SK-N-SH treated with all-trans-retinoic acid at 6 μM for 48 hours (cell line): ENCODE measurements at regions not wholly inside any gene's neighbourhood (a gene's known extent, or its start where the extent isn't known, plus 50 kb on each side); places are given as distances from the start of the nearest gene placed in this dataset.

Experiments
- BACH2 ChIP-seq: fragments of 250-450 bp; sonication (Bioruptor Pico); IDR thresholded peaks from 2 replicates; pipeline ENCODE4 v1.9.0; 2021; ENCODE audit warnings: mild to moderate bottlenecking, borderline replicate concordance
- ESRRG ChIP-seq: fragments of 250-450 bp; sonication (Bioruptor Pico); IDR thresholded peaks from 2 replicates; pipeline ENCODE4 v1.6.1; 2021; ENCODE audit warnings: mild to moderate bottlenecking
- GLIS3 ChIP-seq: fragments of 250-450 bp; sonication (Bioruptor Pico); IDR thresholded peaks from 2 replicates; pipeline ENCODE4 v1.5.0; 2020; ENCODE audit warnings: mild to moderate bottlenecking, moderate library complexity
- ISL1 ChIP-seq: fragments of 250-450 bp; sonication (Bioruptor Pico); IDR thresholded peaks from 2 replicates; pipeline ENCODE4 v2.1.2; 2022; ENCODE audit warnings: mild to moderate bottlenecking, moderate library complexity
- OSR1 ChIP-seq: fragments of 250-450 bp; sonication (Bioruptor Pico); IDR thresholded peaks from 2 replicates; pipeline ENCODE4 v1.8.0; 2022; ENCODE audit warnings: moderate library complexity, mild to moderate bottlenecking, inconsistent platforms
- PATZ1 ChIP-seq: fragments of 250-450 bp; sonication (Bioruptor Pico); IDR thresholded peaks from 2 replicates; pipeline ENCODE4 v1.8.0; 2020; ENCODE audit warnings: mild to moderate bottlenecking, moderate library complexity, borderline replicate concordance
- POU6F1 ChIP-seq: fragments of 250-450 bp; sonication (Bioruptor Pico); IDR thresholded peaks from 2 replicates; pipeline ENCODE4 v1.8.0; 2021; ENCODE audit warnings: low read depth, mild to moderate bottlenecking, moderate library complexity, borderline replicate concordance
- PPARA ChIP-seq: fragments of 250-450 bp; sonication (Bioruptor Pico); IDR thresholded peaks from 2 replicates; pipeline ENCODE4 v1.5.0; 2020; ENCODE audit warnings: mild to moderate bottlenecking, borderline replicate concordance
- RARB ChIP-seq: fragments of 250-450 bp; sonication (Bioruptor Pico); IDR thresholded peaks from 2 replicates; pipeline ENCODE4 v1.8.0; 2021; ENCODE audit warnings: mild to moderate bottlenecking, moderate library complexity
- SNAI2 ChIP-seq: fragments of 250-450 bp; sonication (Bioruptor Pico); IDR thresholded peaks from 2 replicates; pipeline ENCODE4 v1.5.0; 2020; ENCODE audit warnings: mild to moderate bottlenecking, moderate library complexity
- TSHZ2 ChIP-seq: fragments of 250-450 bp; sonication (Bioruptor Pico); IDR thresholded peaks from 2 replicates; pipeline ENCODE4 v1.5.0; 2020; ENCODE audit warnings: mild to moderate bottlenecking, moderate library complexity
- ZC3H10 ChIP-seq: fragments of 250-450 bp; sonication (Bioruptor Pico); IDR thresholded peaks from 2 replicates; pipeline ENCODE4 v1.5.1; 2021; ENCODE audit warnings: mild to moderate bottlenecking, moderate library complexity
- ZFP30 ChIP-seq: fragments of 450-650 bp; formaldehyde crosslinking; IDR thresholded peaks from 2 replicates; pipeline ENCODE4 v1.5.0; 2022; ENCODE audit warnings: mild to moderate bottlenecking, moderate library complexity
- ZNF8 ChIP-seq: fragments of 450-650 bp; formaldehyde crosslinking; IDR thresholded peaks from 2 replicates; pipeline ENCODE4 v1.5.0; 2020; ENCODE audit warnings: mild to moderate bottlenecking, moderate library complexity

- TF ChIP-seq ZNF8 (CRISPR knock-in tag) (no peak), PATZ1 (CRISPR knock-in tag) (no peak), ESRRG (no peak), SNAI2 (CRISPR knock-in tag) (no peak), RARB (CRISPR knock-in tag) (no peak), OSR1 (CRISPR knock-in tag) (no peak), PPARA (CRISPR knock-in tag) (no peak), BACH2 (CRISPR knock-in tag) (no peak), ZC3H10 (CRISPR knock-in tag) (no peak), POU6F1 (CRISPR knock-in tag) (no peak), ZFP30 (CRISPR knock-in tag) (no peak), TSHZ2 (CRISPR knock-in tag) (no peak), ISL1 (CRISPR knock-in tag) (no peak), GLIS3 (CRISPR knock-in tag) (no peak)
Measured at GRCh38 chr3:94378322-94378721, 315.5 kb downstream of the NSUN3 start.
